ENCODE measurements at regions not wholly inside any gene's neighbourhood (a gene's known extent, or its start where the extent isn't known, plus 50 kb on each side); places are given as distances from the start of the nearest gene placed in this dataset.

GRCh38 chr4:189784651-189785050 lies 156.0 kb upstream of the FRG1 start:
- Histone ChIP-seq H3K27me3 (ENCODE audit: control insufficient read depth, insufficient read depth, low read length) (no peaks in the 10 kb centered on the region), H3K9ac (ENCODE audit: low read depth, low read length) (no peak overlapping the region), H3K79me1 (ENCODE audit: low read depth in 1 of 2, low read length in 2 of 2) (no peaks in the 10 kb centered on the region), H4K20me1 (ENCODE audit: insufficient read depth, low read length) (no peaks in the 10 kb centered on the region), H4K5ac (ENCODE audit: low read depth, low read length) (no peak overlapping the region), H3K9me3 (ENCODE audit: control insufficient read depth, insufficient read depth, low read length) (peaks cover 9% of the 10 kb centered on the region), H4K91ac (ENCODE audit: insufficient read depth, low read depth, low read length) (no peak overlapping the region), H2AFZ (replicated peaks; ENCODE audit: low read length, poor library complexity) (no peak overlapping the region), H3K4me3 (ENCODE audit: insufficient read depth, low read depth, low read length) (no peak overlapping the region), H3K4me2 (ENCODE audit: low read depth, low read length) (no peak overlapping the region), H2BK20ac (ENCODE audit: low read depth, low read length) (no peak overlapping the region), H2BK5ac (ENCODE audit: low read depth, low read length, poor library complexity, severe bottlenecking) (no peak overlapping the region), H2BK120ac (ENCODE audit: low read depth, low read length) (no peak overlapping the region), H3K14ac (replicated peaks; ENCODE audit: low read depth, low read length) (no peak overlapping the region), H3K4me1 (ENCODE audit: control insufficient read depth, insufficient read depth, low read length) (no peaks in the 10 kb centered on the region), H3K23ac (ENCODE audit: low read depth, low read length) (no peak overlapping the region), H3K27ac (ENCODE audit: insufficient read depth, low read length) (no peak overlapping the region), H2AK5ac (ENCODE audit: low read depth, low read length) (no peak overlapping the region), H4K8ac (ENCODE audit: low read depth in 2 of 2, low read length in 2 of 2) (no peak overlapping the region), H2BK15ac (ENCODE audit: low read depth, low read length) (no peak overlapping the region), H3K9me1 (ENCODE audit: insufficient read depth, low read length) (no peaks in the 10 kb centered on the region), H3K18ac (ENCODE audit: low read depth, low read length) (no peak overlapping the region), H2AK9ac (replicated peaks; ENCODE audit: low read depth, low read length, poor library complexity) (no peak overlapping the region), H3K36me3 (ENCODE audit: control insufficient read depth, insufficient read depth, low read length) (no peaks in the 10 kb centered on the region), H3K56ac (ENCODE audit: extremely low read depth, insufficient read depth, low read length) (no peak overlapping the region), H3K4ac (ENCODE audit: low read depth, low read length) (no peak overlapping the region)
- intact Hi-C loops (cut with micrococcal nuclease) (no loop called here), dilution Hi-C loops (cut with HindIII; ENCODE audit: low sequenced_read_pairs, unreplicated experiment) (no loop called here), in situ Hi-C loops (cut with MboI; ENCODE audit: low sequenced_read_pairs) (no loop called here)
- ChIA-PET POLR2A (ENCODE audit: unreplicated experiment) (no interaction called here), CTCF (no interaction called here)
- no peak for DNase-seq
- BruUV-seq (replicated peaks): no TSS peak
- ATAC-seq (ENCODE audit: low read depth): no peak
- TF ChIP-seq CEBPB (IDR thresholded peaks at IDR 0.05; ENCODE audit: low read depth, low read length): peak; percentile 48
- TF ChIP-seq USF2 (IDR thresholded peaks at IDR 0.05; ENCODE audit: low read depth, low read length): no peak

Measured in IMR-90 (cell line).